Stomach (tissue), 8 donors: ENCODE measurements at regions not wholly inside any gene's neighbourhood (a gene's known extent, or its start where the extent isn't known, plus 50 kb on each side); places are given as distances from the start of the nearest gene placed in this dataset.
"Not testable (repeated sequence)": the region's sequence is repeated elsewhere in the genome, so short reads cannot be mapped to it uniquely, and the experiment has no call there.

Experiments
- DNase-seq, 2 donors: peaks; one replicate each; pipeline versions ENCODE4 v3.0.0 to v3.0.0-alpha.2; 2013 to 2019
- H3K27ac ChIP-seq, 5 donors: fragments of 200-600 bp in 4 of 5; sonication (generic) in 4 of 5; one replicate each; pipeline ENCODE4 v1.5.1; 2013 to 2019; ENCODE audit warnings: mild to moderate bottlenecking in 1 of 5, moderate library complexity in 1 of 5
- H3K27me3 ChIP-seq, 3 donors: fragments of 200-600 bp; sonication (generic); one replicate each; pipeline ENCODE4 v1.5.1; 2017 to 2019; ENCODE audit warnings: mixed run types in 1 of 3
- H3K36me3 ChIP-seq, 4 donors: fragments of 200-600 bp; sonication (generic); 1 replicate in 3 of 4; 2 replicates in 1 of 4; pipeline ENCODE4 v1.5.1; 2016 to 2019
- H3K4me1 ChIP-seq, 4 donors: fragments of 200-600 bp; sonication (generic); one replicate each; pipeline ENCODE4 v1.5.1; 2016 to 2019
- H3K4me3 ChIP-seq, 4 donors: fragments of 200-600 bp; sonication (generic) in 3 of 4; one replicate each; pipeline ENCODE4 v1.5.1; 2016 to 2019; ENCODE audit warnings: mild to moderate bottlenecking in 1 of 4
- H3K9me3 ChIP-seq, 4 donors: fragments of 200-600 bp; sonication (generic); one replicate each; pipeline ENCODE4 v1.5.1; 2016 to 2019
- EP300 ChIP-seq: sonication (generic); formaldehyde crosslinking; IDR thresholded peaks from one replicate; pipeline ENCODE4 v1.6.1; 2017; ENCODE audit warnings: antibody characterized with exemption
- POLR2A ChIP-seq, 4 donors: fragments of 450-650 bp; IDR thresholded peaks; one replicate each; pipeline ENCODE4 v1.6.1; 2016; ENCODE audit warnings: antibody characterized with exemption in 4 of 4, control low read depth in 2 of 4, mild to moderate bottlenecking in 1 of 4, moderate library complexity in 1 of 4
- POLR2AphosphoS5 ChIP-seq, 3 donors: sonication (generic); formaldehyde crosslinking; IDR thresholded peaks; one replicate each; pipeline ENCODE4 v1.6.1; 2016; ENCODE audit warnings: antibody characterized with exemption in 3 of 3
- WGBS, 5 donors: extraction: QIAGEN DNeasy Blood & Tissue Kit in 3 of 5; methylation state at CpG; one replicate each; pipeline versions ENCODE4 v1.1.5 to v1.1.7; 2013 to 2018; 5-methylcytosine and 5-hydroxymethylcytosine counted together
- intact Hi-C: fragments of 100-400 bp; cut with DNase I; formaldehyde crosslinking; loops from one replicate; pipeline ENCODE4 v1.15.1; 2023; ENCODE audit warnings: low total_unique reads
- TF ChIP-seq, protein P1 (sequence below), 7 experiments: fragments of 450-650 bp in 4 of 7; fragments of 200-600 bp in 3 of 7; sonication (generic) in 3 of 7; IDR thresholded peaks; one replicate each; pipeline ENCODE4 v1.5.1; 2016 to 2019; ENCODE audit warnings: antibody characterized with exemption in 7 of 7, control low read depth in 2 of 7, mild to moderate bottlenecking in 1 of 7
- donor health status: healthy with polysubstance abuse.
- donor health status: Bipolar disorder and iron deficiency.
- donor health status: healthy.

DNA sequence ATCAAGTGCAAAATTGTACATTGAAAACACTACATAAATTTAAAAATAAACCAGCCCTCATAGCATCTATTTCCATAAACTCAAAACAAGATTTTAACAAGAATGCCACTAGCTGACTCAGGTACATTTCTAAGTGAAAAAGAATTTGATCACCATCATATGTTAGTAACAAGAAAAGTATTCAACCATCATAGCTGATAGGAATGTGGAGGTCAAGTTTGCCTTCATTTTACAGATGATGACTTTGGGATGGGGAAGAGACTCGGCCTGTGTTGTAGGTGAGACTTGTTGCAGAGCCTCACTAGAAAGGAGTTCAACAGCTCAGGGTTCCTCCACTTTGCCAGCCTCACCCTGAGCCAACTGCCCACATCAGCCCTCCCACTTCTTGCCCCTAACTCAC lies 318.8 kb upstream of the FAM78B start:
- Histone ChIP-seq H3K4me3 (no peak overlapping the region), H3K4me1 (no peaks in the 10 kb centered on the region), H3K9me3 (no peaks in the 10 kb centered on the region), H3K27ac (no peak overlapping the region), H3K36me3 (no peaks in the 10 kb centered on the region), H3K27me3 (no peaks in the 10 kb centered on the region)
- intact Hi-C loops: no loop called here
- TF ChIP-seq POLR2A (IDR thresholded peaks at IDR 0.05): no peak
- TF ChIP-seq, protein P1, sequence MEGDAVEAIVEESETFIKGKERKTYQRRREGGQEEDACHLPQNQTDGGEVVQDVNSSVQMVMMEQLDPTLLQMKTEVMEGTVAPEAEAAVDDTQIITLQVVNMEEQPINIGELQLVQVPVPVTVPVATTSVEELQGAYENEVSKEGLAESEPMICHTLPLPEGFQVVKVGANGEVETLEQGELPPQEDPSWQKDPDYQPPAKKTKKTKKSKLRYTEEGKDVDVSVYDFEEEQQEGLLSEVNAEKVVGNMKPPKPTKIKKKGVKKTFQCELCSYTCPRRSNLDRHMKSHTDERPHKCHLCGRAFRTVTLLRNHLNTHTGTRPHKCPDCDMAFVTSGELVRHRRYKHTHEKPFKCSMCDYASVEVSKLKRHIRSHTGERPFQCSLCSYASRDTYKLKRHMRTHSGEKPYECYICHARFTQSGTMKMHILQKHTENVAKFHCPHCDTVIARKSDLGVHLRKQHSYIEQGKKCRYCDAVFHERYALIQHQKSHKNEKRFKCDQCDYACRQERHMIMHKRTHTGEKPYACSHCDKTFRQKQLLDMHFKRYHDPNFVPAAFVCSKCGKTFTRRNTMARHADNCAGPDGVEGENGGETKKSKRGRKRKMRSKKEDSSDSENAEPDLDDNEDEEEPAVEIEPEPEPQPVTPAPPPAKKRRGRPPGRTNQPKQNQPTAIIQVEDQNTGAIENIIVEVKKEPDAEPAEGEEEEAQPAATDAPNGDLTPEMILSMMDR (IDR thresholded peaks at IDR 0.05): no peak
- TF ChIP-seq EP300: no peak
- TF ChIP-seq POLR2AphosphoS5 (IDR thresholded peaks at IDR 0.05): no peak
- 87 to 100% (median 96%) methylated on average over 1 of the region's 1 CpG for WGBS, 5 donors
- DNase-seq: no peak

DNA sequence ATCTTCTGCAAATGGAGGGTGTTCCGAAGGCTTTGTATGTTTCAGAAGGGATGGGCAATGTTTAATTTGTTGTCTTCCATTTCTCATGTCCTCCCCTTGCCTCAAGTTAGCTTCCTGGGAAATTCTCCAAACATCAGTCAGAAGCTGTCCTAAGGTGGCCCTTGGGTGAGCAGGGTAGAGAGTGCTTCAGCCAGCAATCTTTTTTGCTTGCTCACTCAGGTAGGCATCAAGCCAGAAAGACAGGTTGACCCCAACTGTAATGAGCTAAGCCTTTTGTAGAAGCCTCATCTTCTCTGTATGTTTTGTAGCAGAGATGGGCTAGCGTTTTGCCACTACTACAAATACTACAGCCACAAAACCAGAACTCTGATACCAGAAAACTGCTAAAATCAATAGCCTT lies 321.5 kb upstream of the FAM78B start:
- H3K27ac ChIP-seq: no peak overlapping the region
- WGBS, 5 donors: 82 to 89% (median 87%) methylated on average over 2 of the region's 2 CpGs
- intact Hi-C loops: no loop called here
- H3K4me3 ChIP-seq: no peak overlapping the region
- H3K9me3 ChIP-seq: no peaks in the 10 kb centered on the region
- TF ChIP-seq POLR2AphosphoS5 (IDR thresholded peaks at IDR 0.05) (no peak), POLR2A (IDR thresholded peaks at IDR 0.05) (no peak)
- no peaks in the 10 kb centered on the region for H3K4me1 ChIP-seq
- no peaks in the 10 kb centered on the region for H3K36me3 ChIP-seq
- H3K27me3 ChIP-seq: no peaks in the 10 kb centered on the region
- no peak for DNase-seq

DNA sequence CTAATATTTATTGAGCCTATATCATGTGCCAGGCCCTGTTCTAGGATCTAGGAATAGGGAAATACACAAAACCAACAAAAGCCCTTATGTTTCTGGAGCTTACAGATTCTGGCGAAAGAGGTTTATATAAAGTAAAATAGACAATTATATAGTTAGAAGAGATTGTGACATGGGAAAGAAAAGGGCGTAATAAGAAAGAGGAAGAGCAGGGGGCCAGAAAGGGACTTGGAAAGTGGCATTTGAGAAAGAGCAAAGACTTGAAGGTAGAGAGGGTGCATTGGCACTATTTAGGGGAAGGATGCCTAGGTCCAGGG lies 322.5 kb upstream of the FAM78B start:
- Histone ChIP-seq H3K27me3 (no peaks in the 10 kb centered on the region), H3K27ac (peak overlapping the region in 4 of 5 donors; percentile 42 to 77 (median 65)), H3K9me3 (no peaks in the 10 kb centered on the region), H3K36me3 (no peaks in the 10 kb centered on the region), H3K4me1 (no peaks in the 10 kb centered on the region), H3K4me3 (peak overlapping the region in 2 of 4 donors; percentile 45 to 47)
- no peak for TF ChIP-seq EP300
- no peak for TF ChIP-seq POLR2AphosphoS5 (IDR thresholded peaks at IDR 0.05)
- TF ChIP-seq POLR2A (IDR thresholded peaks at IDR 0.05): no peak
- TF ChIP-seq, protein P1 (IDR thresholded peaks at IDR 0.05): no peak
- DNase-seq: no peak
- WGBS, 5 donors: 66 to 90% (median 79%) methylated on average over 2 of the region's 2 CpGs
- intact Hi-C loops: no loop called here

DNA sequence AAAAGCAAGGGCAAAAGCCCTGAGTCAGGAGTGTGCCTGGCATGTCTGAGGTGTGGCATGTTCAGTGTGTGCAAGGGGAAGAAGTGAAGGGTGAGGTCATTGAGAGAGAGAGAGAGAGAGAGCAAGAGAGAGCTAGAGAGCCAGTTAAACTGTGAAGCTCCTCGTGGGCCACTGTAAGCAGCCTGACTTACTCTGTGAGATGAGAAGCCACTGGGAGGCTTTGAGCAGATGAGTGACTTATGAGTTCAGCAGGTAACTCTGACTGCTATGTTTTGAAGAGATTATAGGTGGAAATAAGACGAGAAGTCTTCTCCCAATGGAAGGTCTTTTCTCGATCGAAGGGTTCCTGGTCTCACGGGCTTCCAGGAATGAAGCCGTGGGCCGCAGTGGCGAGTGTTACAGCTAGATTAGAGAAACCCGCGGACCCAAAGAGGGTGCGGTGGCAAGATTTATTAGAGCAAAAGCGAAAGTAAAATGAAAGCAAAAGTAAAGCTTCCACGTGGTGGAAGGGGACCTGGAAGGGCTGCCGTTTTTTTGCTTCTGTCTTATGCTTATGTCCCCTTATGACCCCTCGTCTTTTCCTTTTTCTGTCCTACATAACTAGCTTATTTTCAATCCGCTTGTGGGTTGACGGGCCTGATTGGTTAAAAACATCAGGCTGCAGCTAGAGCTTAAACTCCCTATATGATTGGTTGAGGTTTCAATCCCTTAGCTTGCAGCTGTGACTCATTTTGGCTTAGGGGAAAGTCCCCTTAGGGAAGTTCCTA lies 323.1 kb upstream of the FAM78B start:
- intact Hi-C loops: no loop called here
- Histone ChIP-seq H3K27me3 (no peaks in the 10 kb centered on the region), H3K9me3 (no peaks in the 10 kb centered on the region), H3K36me3 (no peaks in the 10 kb centered on the region), H3K27ac (peak overlapping the region; percentile 39 to 77 (median 63)), H3K4me3 (peak overlapping the region; percentile 33 to 47 (median 40)), H3K4me1 (no peaks in the 10 kb centered on the region)
- peak in 1 of 2 donors; percentile 9 for DNase-seq
- 46 to 68% (median 62%) methylated on average over 17 of the region's 17 CpGs for WGBS, 5 donors
- TF ChIP-seq EP300: no peak

DNA sequence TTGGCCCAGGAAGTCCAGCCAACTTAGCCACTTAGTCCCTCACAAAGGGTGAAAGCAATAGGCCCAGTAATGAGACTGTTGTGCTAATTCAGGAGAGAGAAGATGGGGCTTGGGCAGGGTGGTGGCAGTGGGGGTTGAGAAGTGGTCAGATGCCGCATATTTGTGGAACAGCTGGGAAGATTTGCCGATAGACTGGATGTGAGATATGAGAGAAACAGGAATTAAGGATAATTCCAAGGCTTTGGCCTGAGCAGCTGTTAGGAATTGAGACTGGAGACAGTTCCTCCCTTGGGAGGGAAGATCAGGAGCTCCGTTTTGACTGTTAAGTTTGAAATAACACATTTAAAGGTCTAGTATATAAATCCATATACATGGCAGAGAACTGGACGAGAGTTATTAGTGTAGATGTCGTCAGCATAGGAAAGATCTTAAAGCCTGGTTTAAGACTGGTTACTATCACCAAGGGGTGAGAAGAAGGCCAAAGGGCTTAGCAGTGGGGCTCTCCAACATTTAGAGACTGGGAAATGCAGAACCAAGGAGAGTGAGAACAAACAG lies 323.7 kb upstream of the FAM78B start:
- intact Hi-C loops: no loop called here
- Histone ChIP-seq H3K27ac (peak overlapping the region in 3 of 5 donors; percentile 63 to 77 (median 67)), H3K4me1 (no peaks in the 10 kb centered on the region), H3K27me3 (no peaks in the 10 kb centered on the region), H3K9me3 (no peaks in the 10 kb centered on the region), H3K4me3 (peak overlapping the region; percentile 33 to 47 (median 40)), H3K36me3 (no peaks in the 10 kb centered on the region)
- TF ChIP-seq POLR2AphosphoS5 (IDR thresholded peaks at IDR 0.05) (no peak), EP300 (no peak), POLR2A (IDR thresholded peaks at IDR 0.05) (no peak)
- TF ChIP-seq, protein P1 (IDR thresholded peaks at IDR 0.05): no peak
- 50 to 63% (median 62%) methylated on average over 5 of the region's 5 CpGs for whole genome bisulfite sequencing, 5 donors
- peak in 1 of 2 donors; percentile 11 for DNase-seq

DNA sequence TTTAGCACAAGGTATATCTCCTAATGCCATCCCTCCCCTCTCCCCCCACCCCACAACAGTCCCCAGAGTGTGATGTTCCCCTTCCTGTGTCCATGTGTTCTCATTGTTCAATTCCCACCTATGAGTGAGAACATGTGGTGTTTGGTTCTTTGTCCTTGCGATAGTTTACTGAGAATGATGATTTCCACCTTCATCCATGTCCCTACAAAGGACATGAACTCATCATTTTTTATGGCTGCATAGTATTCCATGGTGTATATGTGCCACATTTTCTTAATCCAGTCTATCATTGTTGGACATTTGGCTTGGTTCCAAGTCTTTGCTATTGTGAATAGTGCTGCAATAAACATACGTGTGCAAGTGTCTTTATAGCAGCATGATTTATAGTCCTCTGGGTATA lies 327.0 kb upstream of the FAM78B start:
- 64 to 92% (median 86%) methylated on average over 2 of the region's 2 CpGs for WGBS, 5 donors
- intact Hi-C loops, H3K27ac ChIP-seq, H3K4me1 ChIP-seq, H3K9me3 ChIP-seq, H3K4me3 ChIP-seq, H3K27me3 ChIP-seq, DNase-seq, H3K36me3 ChIP-seq: not testable (repeated sequence)
